ENCODE measurements at regions not wholly inside any gene's neighbourhood (a gene's known extent, or its start where the extent isn't known, plus 50 kb on each side); places are given as distances from the start of the nearest gene placed in this dataset.

DNA sequence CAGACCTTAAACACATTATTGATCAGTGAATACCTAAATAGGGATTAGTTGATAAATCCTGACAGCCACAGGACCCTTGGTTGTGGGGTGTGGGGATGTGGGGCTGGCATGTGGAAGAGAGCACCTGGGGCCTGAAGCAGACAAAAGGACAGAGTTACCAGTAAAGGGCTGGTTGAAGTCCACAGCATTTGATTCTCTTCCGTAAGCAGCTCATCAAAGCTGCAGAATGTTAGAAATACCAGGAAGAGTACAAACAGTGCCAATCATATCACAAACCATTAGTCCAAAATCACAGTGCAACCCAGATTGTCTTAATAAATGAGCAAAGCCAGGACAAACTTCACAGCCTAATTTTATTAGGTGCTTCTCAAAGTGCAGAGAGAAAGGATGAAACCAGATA, 92.5 kb upstream of the KL start:
- no peak overlapping the region for H3K9ac ChIP-seq (ENCODE audit: extremely low read depth, insufficient read length, low read length)
- H3K36me3 Mint-ChIP-seq (ENCODE audit: insufficient read depth in 1 of 3, low read depth in 3 of 3), result no peaks in the 10 kb centered on the region
- no peak overlapping the region for H3K18ac ChIP-seq (ENCODE audit: insufficient read length, low read depth, low read length)
- no peak overlapping the region for H3K56ac ChIP-seq (ENCODE audit: insufficient read length, low read depth, low read length)
- no peak overlapping the region for H3K27ac Mint-ChIP-seq
- no peaks in the 10 kb centered on the region for H3K27me3 ChIP-seq (ENCODE audit: insufficient read depth, low read length)
- TF ChIP-seq, protein P1, sequence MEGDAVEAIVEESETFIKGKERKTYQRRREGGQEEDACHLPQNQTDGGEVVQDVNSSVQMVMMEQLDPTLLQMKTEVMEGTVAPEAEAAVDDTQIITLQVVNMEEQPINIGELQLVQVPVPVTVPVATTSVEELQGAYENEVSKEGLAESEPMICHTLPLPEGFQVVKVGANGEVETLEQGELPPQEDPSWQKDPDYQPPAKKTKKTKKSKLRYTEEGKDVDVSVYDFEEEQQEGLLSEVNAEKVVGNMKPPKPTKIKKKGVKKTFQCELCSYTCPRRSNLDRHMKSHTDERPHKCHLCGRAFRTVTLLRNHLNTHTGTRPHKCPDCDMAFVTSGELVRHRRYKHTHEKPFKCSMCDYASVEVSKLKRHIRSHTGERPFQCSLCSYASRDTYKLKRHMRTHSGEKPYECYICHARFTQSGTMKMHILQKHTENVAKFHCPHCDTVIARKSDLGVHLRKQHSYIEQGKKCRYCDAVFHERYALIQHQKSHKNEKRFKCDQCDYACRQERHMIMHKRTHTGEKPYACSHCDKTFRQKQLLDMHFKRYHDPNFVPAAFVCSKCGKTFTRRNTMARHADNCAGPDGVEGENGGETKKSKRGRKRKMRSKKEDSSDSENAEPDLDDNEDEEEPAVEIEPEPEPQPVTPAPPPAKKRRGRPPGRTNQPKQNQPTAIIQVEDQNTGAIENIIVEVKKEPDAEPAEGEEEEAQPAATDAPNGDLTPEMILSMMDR (conservative IDR thresholded peaks at IDR 0.05), result no peak
- H3K27me3 Mint-ChIP-seq (ENCODE audit: low read depth), result no peaks in the 10 kb centered on the region; the same call in 1 of the 2 replicates
- no peak overlapping the region for H4K5ac ChIP-seq (ENCODE audit: insufficient read length, low read depth, low read length)
- H3K14ac ChIP-seq (ENCODE audit: insufficient read depth, low read length), result no peak overlapping the region
- WGBS (ENCODE audit: extremely low coverage, insufficient read length, low lambda C conversion rate), result no CpG with 5 or more reads among the region's 1 CpG
- no peaks in the 10 kb centered on the region for H3K79me1 ChIP-seq (ENCODE audit: insufficient read depth, low read depth, low read length, poor library complexity, severe bottlenecking)
- H2BK120ac ChIP-seq (ENCODE audit: low read depth, low read length, poor library complexity, severe bottlenecking), result no peak overlapping the region
- H2BK12ac ChIP-seq (ENCODE audit: insufficient read length, low read depth, low read length), result no peak overlapping the region
- no peaks in the 10 kb centered on the region for H3K4me1 ChIP-seq (ENCODE audit: insufficient read depth, low read length)
- no peak overlapping the region for H3K4me3 Mint-ChIP-seq
- H3K4me2 ChIP-seq (ENCODE audit: insufficient read depth, insufficient read length, low read length), result no peak overlapping the region
- H3K23ac ChIP-seq (ENCODE audit: insufficient read length, low read depth, low read length), result no peak overlapping the region
- no peak overlapping the region for H4K8ac ChIP-seq (replicated peaks; ENCODE audit: insufficient read length, low read depth, low read length)
- H2BK5ac ChIP-seq (ENCODE audit: insufficient read length, low read length), result no peak overlapping the region
- no peak overlapping the region for H3K27ac ChIP-seq (ENCODE audit: insufficient read length, low read depth, low read length)
- no peaks in the 10 kb centered on the region for H4K20me1 ChIP-seq (ENCODE audit: control insufficient read depth, insufficient read depth, insufficient read length)
- H2AFZ ChIP-seq (ENCODE audit: low read length), result no peak overlapping the region
- no peak overlapping the region for H3K4ac ChIP-seq (ENCODE audit: low read depth, low read length)
- H3K23me2 ChIP-seq (ENCODE audit: insufficient read length, low read depth, low read length, poor library complexity, severe bottlenecking), result no peaks in the 10 kb centered on the region
- no peak overlapping the region for H2BK15ac ChIP-seq (ENCODE audit: low read depth, low read length)
- no peak overlapping the region for H3T11ph ChIP-seq (ENCODE audit: low read length)
- H2BK20ac ChIP-seq (ENCODE audit: low read depth, low read length, poor library complexity, severe bottlenecking), result no peak overlapping the region
- no peak for DNase-seq
- no peaks in the 10 kb centered on the region for H3K9me3 Mint-ChIP-seq
- H3K79me2 ChIP-seq (ENCODE audit: insufficient read depth, low read length), result no peaks in the 10 kb centered on the region
- H3K9me3 ChIP-seq (ENCODE audit: control insufficient read depth, low read depth, low read length), result no peaks in the 10 kb centered on the region
- H2AK5ac ChIP-seq (ENCODE audit: insufficient read length, low read length), result no peak overlapping the region
- H3K4me1 Mint-ChIP-seq, result no peaks in the 10 kb centered on the region
- no peak overlapping the region for H4K91ac ChIP-seq (ENCODE audit: insufficient read length, low read depth, low read length)

Measured in H9 (cell line).